Forelimb muscle (tissue), 1 donor: ENCODE measurements at regions not wholly inside any gene's neighbourhood (a gene's known extent, or its start where the extent isn't known, plus 50 kb on each side); places are given as distances from the start of the nearest gene placed in this dataset.
"Not testable (repeated sequence)": the region's sequence is repeated elsewhere in the genome, so short reads cannot be mapped to it uniquely, and the experiment has no call there.

ENCODE experiments used
- DNase-seq: peaks from one replicate; pipeline ENCODE4 v3.0.0-alpha.2; 2013; ENCODE audit warnings: low read depth

DNA sequence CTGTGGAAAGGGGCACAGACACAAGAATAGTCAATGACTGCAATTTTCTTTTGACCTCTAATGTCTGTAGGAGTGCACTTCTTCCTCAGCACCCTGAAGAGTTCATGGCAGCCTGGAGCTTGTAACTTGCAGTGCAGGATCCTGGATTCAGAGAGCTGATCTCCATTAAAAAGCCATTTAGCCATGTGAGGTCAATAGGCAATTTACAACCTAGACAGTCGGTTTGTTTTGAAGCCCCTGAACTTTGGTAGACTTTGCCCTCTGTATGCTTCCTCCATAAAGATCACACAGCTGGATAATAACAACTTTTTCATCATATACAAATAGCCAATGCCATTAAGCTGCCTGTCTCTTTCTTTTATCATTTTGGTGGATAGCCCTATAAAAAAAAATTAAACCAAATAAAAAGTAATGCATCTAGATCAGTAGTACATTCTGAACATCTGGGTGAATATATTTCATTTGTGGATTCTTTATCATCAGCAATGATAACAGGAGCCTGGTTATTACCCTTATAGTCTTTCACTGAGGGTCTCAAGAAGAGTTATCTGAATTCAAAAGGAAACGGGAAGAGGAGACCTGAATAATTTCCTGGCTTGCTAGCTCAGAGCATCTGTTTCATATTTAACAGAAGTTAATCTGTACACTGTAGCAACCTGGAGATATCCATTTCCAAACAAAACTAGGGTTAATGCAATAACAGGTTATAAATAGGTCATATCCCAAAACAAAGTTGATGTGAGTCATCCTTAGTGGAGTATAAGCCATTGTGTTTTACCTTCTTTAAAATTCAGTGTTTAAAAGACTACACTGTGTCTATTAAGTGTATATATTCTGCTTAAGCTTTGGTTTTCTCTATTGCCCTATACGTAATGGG lies 193.8 kb upstream of the ACTBL2 start:
- DNase-seq, result no peak

DNA sequence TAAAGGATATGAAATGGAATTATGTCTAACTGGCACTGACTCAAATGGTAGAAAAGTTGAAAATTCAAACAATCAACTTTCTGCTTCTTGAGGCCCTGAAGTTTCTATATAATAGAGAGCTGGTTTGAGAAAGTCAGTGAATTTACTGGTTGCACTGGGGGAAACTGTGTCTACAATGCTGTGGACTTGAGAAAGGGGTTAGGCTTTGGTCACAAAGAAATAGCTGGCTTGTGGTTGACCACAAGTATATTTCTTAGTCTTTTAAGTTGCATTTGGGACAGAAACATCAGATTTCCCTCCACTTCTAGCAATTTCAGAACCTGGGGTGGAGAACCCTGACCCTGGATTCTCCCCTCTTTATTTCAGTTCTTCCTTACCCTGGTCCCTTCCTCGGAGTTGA lies 192.6 kb upstream of the ACTBL2 start:
- DNase-seq, result no peak

DNA sequence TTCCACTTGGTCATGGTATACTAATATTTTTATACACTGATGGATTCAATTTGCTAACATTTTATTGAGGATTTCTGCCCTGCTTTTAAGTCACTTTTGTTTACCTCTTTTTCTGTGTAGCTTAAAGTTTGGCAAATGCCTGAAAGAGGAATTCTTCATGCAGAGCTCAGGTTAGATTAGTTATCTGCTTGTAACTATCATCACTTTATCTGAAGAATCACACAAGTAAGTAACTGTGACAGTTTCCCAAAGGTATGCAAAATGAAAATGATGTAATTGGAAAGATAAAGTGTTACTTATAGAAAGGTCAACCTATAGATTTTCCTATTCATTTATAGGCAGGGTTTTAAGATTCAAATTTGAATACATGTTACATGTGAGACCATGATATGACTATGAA lies 188.8 kb upstream of the ACTBL2 start:
- DNase-seq, result no peak

DNA sequence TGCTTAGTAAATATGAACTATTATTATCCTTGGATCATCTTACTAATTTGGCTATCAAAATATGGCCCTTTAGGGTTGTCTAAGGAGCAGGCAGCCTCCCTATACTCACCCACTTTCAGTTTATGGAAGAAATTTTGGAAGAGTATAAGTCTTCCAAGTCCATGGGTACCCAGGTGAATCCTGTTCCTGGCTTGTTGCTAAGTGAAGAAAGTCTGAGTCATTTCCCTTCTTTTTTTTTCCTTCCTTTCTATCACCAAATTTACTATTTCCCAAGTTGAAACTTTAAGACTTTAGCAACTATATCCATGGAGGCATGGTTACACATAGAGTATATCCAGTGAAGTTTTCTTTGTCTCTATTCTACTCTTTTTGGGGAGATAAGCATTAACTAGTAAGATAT lies 184.0 kb upstream of the ACTBL2 start:
- no peak for DNase-seq

DNA sequence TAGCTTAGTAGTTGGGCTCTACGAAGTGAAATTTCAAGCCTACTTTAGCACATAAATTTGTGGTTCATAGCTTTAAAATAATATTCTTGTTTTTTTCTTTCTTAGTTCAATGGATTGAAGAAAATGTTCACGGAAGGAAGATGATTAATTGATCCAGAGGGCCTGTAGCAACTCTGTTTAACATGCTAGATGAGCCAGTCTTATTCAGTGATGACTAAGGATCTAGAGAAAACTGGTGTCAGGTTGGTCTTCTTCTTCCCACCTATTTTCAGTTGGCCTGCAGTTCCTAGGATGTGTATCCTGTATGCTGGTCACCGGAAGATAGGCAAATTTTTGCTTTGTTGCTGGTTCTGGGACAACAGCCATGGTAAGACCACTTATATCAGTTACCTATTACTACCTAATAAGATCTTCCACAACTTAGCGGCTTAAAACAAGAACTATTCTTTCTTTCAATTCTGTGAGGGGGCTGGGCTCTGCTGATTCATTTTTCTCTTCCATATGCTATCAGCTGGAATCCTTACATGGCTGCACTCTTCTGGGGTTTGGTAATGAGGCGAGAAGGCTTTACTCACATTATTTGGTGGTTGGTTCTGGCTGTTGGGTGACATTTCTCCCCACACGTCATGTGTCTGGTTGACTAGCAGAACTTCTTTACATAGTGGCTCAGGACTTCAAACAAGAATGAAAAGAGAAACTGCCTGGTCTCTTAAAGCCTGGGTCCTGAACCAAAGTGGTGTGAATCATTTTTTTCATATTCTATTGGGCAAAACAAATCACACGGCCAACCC lies 182.7 kb upstream of the ACTBL2 start:
- DNase-seq, result no peak

DNA sequence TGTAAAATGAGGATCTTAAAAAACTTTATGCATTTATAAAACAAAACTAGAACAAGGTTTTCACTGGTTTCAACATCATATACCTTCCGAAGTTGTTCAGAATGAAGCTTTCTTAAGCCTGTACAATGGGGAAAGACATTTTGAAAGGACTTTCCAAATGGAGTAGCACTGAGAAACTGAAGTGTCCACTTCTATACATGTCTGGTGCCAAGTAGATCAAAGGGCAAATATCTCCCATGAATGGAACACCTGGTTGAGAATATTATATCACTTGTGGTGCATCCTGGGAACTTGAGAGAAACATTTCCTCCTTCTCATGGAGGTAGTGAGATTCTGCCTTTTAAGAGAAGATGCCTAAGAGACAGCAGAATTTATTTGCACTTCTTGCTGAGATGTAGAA lies 182.1 kb upstream of the ACTBL2 start:
- DNase-seq, result no peak

DNA sequence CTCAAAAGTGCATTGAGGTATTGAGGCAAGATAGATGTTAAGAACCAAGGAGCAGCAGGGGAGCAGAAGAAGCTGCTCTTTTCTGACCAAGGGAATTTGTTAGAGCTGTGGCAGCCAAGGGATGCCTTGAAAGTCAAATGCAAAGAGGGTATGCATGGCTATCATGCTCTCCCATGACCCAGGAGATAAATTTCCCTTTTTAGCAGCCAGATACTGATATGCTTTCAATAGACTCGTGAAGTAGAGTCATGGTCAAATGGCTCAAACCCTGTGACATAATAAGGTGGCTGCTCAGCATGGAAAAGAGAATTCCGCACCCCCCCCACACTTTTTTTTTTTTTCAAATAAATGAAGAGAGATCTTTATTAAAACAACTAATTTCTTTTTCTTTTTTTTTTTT lies 180.9 kb upstream of the ACTBL2 start:
- DNase-seq, result no peak

DNA sequence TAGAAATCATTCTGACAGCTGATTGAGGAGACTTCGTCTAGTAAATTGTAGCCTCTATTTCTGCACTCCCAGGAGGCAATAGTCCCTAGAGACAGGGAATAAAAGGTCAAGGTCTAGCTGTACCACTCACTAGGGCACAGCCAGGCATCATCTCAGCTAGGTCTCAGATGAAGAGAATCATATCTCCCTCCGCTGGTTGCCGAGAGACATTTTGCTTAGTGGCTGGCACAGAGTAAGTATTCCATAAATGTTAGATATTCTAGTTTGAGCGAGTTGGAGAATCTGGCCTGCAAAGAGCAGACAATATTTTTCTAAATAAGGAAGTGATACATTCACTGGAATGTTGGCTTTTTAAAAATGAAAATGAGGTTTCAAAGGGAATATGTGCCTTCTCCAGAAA lies 180.4 kb upstream of the ACTBL2 start:
- DNase-seq, result no peak

DNA sequence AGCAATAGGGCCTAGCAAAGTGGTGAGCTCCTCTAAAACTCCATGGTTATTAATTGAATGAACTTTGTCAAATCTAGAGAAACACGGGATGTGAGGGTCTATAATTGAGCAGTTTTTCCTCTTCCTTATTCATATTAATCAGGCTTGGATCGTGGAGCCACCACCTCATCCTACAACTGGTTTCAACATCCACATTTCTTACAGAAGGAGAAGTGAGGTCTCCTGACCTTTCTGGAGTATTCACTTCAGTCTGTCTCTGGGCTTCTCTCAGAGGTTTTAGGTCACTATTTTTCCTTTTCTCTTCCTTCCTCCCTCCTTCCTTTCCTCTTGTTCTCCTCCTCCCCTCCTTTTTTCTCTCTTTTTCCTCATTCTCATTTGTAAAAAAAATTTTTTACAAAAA lies 177.3 kb upstream of the ACTBL2 start:
- no peak for DNase-seq

DNA sequence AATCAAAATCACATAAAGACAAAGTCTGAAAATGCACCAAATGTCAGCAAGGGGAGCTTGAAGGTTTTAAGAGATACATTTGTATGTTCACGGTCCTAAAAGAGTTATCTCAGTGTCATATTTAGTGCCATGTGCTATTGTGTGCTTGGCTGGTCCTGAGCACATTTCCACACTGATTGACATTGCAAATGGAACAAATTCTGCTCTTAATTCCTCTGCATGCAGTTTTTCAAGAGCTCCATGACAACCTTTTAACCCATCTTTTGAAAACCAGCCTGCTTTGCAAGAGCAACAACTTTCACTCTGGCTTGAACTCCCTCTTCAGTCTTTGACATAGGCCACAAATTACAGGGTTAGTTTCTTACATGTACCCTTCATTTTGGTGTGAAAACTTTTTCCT lies 175.4 kb upstream of the ACTBL2 start:
- no peak for DNase-seq

DNA sequence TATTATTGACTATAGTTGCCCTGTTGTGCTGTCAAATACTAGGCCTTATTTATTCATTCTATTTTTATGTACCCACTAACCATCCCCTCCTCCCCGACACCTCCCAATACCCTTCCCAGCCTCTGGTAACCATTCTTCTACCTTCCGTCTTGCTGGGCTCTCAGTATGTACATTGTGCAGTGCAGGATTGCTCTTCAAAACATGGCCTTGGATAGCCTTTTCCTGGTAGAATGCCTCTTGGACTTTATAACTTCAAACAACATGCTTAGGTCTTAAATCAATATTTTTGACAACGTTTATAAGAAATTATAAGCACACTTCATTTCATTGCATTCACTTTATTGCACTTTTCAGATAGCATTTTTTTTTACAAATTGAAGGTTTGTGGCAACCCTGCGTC lies 172.6 kb upstream of the ACTBL2 start:
- no peak for DNase-seq

DNA sequence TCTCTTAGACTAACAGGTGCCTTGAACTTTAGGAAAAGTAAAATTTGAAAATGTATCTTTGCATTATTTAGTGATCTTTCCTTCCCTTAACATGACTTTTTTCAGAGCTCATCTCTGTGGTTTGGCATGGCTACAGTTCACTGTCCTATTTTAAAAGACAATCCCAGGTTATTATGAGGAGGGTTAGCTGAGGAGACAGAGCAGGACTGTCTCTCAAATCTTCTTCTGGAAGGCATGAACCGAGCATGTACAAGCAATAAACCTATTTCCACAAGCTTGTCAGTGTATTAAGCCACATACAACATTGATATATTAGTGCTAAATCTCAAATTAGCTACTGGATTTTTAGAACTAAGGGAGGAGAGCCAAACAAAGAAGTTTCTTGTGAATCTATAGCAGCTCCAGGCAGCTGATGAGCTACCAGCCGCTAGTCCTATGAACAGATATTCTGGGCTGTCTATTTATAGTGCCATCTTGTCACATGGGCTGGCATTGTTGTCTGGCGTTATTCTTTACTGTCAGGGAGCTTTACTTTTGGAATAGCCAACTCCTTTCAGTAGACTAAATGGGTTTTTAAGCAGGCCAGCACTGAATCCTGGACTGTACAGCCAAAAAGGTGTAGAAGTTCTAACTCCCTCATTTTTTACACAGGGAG lies 171.2 kb upstream of the ACTBL2 start:
- no peak for DNase-seq

DNA sequence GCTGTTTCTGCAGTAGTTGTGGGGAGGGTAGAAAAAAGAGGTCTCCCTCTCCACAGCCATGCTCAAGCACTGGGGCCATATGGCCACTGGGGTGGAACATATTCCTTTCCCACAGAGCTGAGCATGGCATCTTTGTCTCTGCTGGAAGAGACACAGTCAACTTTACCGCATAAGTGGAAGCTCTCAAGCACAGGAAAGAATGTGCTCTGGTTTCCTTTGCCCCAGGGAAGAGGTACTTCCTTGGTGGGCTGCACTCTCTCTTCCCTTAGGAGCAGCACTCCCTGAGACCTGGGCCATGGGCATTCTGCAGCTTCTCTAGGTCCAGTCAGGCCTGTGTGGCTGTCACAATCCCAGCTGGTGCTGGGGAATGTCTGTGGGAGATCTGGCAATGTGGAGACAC lies 168.5 kb upstream of the ACTBL2 start:
- no peak for DNase-seq

DNA sequence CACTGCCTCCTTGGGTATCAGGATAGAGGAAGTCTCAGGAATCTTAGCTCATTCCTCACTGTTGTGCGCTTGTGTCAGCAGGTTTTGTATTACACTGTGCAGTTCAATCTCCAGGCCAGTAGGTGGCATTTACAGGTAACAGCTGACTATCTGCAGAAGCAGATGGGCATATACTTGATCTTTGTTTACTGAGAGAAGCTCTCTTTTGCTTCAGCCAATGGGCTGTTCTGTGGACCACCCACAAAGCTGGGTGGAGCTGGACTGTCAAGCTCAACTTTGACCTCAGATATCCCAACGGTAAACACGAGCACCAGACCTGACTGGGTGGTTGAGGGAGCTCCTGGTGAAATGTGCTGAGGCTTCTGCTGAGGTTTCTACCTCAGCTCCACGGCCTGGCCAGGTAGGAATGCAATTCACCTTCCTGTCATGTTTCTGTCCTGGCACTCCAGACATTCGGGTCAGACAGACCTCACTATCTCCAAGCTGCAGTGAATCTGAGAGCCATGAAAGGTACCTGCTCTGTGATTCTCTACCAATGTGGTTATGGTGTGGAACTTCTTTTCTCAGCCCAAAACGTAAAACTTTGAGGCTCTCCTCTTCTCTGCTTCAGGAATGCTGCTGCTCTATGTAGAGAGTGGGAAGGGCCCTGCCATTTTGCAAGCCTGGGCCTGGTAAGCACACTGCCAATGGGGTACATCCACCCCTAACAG lies 167.9 kb upstream of the ACTBL2 start:
- no peak for DNase-seq

DNA sequence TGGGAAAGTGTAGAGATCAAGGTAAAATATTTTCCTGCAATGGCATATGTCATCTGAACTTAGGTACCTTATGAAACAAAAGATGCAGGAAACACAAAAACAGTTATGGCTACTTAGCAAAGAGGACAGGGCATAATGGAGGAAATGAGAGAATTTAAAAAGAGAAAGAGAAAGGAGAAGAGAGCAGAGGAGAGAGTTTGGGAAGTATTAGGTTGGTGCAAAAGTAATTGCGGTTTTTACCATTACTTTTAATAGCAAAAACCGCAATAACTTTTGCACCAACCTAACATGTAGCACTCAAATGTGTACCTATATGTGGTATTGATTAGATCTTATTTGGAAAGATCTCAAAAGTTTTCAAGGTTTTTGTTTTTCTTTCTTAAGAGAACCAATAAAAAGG lies 160.1 kb upstream of the ACTBL2 start:
- no peak for DNase-seq

DNA sequence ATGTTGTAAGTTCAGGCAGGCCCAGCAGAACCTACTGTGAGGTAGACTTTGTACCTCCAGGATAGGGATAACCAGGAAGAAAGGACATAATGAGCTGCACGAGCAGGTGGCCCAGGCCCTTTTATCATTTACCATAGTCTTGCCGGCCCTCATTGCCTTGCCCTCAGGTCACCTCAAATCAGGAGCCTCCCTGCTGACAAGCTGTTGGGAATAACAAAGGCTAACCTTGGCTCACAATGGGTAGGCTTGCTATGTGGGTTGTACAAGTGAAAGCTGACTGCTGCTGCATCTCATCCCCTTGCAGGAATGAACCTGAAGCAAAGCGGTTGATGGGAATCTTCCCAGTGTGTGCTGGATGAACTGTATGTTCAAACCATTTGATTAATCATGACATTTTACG lies 159.5 kb upstream of the ACTBL2 start:
- no peak for DNase-seq

DNA sequence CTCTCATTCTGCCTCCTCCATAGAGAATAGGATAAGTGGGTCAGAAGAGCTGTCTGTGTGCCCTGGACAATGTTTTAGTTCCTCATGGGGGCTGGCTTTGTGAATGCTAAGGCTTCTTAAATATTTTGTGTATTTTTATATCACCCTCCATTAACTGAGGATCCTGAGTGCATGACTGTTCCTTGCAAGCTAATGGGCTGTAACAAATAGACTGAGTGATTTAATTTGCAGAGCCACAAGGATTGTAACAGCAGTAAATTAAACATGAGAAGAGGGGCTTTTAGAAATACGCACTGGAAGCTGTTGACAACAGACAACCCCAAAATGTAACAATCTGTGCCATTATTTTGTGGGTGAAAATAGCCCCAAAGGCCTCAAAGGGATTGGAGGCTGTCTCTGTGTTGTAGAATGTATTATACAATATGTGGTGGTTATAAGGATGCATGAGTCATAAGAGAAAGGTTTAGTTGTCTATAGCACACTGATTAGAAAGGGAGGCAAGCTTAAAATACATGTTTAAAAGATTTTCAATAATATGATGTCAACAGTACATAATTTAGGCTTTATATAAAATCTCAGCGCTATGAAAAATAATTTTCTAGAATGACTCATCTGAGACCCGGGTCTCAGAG lies 152.7 kb upstream of the ACTBL2 start:
- no peak for DNase-seq

DNA sequence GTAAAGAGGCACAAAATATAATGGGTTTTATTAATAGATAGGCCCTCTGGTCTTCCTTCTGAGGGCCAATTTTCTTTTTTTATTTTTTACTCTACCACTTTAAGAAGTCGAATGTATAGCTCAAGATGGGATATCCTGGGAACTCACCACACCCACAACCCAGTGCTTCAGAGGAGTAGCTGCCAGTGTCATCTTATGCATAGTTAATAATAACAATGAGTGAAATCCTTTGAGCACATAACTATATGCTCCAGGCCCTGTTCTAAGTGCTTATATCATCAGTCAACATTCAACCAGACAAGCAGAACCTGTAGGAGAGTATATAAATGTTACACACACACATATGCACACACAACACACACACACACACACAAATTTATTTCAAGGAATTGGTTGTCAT lies 150.3 kb upstream of the ACTBL2 start:
- DNase-seq, result no peak

DNA sequence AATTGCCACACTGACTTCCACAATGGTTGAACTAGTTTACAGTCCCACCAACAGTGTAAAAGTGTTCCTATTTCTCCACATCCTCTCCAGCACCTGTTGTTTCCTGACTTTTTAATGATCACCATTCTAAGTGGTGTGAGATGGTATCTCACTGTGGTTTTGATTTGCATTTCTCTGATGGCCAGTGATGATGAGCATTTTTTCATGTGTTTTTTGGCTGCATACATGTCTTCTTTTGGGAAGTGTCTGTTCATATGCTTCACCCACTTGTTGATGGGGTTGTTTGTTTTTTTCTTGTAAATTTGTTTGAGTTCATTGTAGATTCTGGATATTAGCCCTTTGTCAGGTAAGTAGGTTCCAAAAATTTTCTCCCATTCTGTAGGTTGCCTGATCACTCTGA lies 148.5 kb upstream of the ACTBL2 start:
- not testable (repeated sequence) for DNase-seq

DNA sequence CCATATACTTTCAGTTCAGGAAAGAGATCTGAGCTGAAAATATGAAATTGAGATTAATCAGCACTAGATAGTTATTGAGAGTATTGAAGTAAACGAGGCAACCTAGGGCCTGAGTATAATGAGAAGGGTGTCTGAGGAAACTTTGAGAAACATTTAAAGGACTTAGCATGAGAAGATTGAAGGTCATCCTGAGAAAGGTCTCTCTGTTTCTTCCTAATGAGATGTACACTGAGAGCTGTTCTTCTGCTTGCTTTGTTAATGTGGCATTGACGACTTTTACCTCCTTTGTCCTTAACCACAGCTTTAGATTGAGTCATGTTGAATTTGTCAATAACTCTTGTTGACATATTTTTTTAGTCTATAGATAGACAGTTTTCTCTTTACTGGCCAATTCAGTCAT lies 145.1 kb upstream of the ACTBL2 start:
- no peak for DNase-seq

DNA sequence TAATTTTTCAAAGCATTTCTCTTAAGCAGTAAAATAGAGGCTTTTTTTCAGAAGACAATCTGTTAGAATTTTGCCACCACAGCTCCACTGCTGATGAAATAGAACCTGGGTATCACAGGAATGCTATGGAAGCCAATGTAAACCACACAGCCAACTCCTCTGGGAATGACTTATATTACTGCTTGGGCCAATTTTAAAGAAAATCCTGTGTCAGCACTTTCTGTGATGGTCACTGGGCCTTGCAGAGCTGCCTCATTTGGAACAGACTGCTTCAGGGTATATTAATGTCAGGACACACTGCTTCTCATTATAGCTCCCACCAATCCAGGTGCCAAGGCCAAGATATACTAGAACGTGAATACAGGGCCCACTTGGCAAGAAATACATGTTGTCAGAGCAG lies 144.1 kb upstream of the ACTBL2 start:
- no peak for DNase-seq

DNA sequence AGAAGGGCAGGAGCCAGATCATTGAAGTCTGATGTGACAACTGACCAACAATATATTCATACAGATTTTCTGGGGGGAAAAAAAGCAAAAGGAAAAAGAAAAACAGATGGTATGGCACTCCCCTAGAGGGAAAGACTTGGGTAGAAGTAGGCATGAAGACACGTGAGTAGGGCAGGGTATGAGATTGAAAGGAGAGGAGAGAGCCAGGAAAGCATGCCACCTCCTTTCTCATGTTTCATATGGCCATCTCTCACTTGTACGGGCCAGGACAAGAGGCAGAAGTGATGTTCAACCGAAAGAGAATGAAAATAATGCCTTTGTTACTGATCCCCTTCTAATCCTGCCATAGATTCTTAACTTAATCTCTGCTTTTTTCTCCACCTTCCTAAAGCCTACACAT lies 139.0 kb upstream of the ACTBL2 start:
- no peak for DNase-seq
